ENCODE measurements at regions not wholly inside any gene's neighbourhood (a gene's known extent, or its start where the extent isn't known, plus 50 kb on each side); places are given as distances from the start of the nearest gene placed in this dataset.

DNA sequence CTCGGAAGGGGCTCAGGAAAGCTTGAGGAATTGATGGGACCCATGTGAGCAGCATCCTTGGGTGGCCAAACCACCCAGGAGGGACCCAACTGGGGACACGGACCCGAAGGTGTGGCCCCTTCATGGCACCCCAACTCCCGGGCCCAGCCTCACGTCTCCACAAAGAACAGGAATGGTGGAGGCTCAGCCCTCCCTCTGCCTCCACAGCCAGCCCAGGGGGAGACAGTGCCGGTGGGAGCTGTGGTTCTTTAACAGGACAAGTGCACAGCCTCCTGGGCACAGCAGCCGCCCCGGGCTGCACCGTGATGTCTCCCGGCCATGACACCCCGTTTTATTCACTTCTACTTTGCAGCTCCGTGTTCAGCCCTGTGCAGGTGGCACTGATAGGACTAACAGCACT, 587.2 kb downstream of the BRD1 start:
- H3K27ac Mint-ChIP-seq: no peak overlapping the region
- no peaks in the 10 kb centered on the region for H4K20me1 ChIP-seq (replicated peaks; ENCODE audit: insufficient read depth)
- H3K36me3 Mint-ChIP-seq (ENCODE audit: low read depth): no peaks in the 10 kb centered on the region; the same call in 2 of the 3 replicates
- TF ChIP-seq NANOG (IDR thresholded peaks at IDR 0.05; ENCODE audit: borderline replicate concordance): no peak
- TF ChIP-seq ZNF331 (CRISPR knock-in tag; IDR thresholded peaks at IDR 0.05; ENCODE audit: low read depth): no peak
- TF ChIP-seq EZH2phosphoT487 (IDR thresholded peaks at IDR 0.05; ENCODE audit: unreplicated experiment): no peak
- TF ChIP-seq, protein P1, sequence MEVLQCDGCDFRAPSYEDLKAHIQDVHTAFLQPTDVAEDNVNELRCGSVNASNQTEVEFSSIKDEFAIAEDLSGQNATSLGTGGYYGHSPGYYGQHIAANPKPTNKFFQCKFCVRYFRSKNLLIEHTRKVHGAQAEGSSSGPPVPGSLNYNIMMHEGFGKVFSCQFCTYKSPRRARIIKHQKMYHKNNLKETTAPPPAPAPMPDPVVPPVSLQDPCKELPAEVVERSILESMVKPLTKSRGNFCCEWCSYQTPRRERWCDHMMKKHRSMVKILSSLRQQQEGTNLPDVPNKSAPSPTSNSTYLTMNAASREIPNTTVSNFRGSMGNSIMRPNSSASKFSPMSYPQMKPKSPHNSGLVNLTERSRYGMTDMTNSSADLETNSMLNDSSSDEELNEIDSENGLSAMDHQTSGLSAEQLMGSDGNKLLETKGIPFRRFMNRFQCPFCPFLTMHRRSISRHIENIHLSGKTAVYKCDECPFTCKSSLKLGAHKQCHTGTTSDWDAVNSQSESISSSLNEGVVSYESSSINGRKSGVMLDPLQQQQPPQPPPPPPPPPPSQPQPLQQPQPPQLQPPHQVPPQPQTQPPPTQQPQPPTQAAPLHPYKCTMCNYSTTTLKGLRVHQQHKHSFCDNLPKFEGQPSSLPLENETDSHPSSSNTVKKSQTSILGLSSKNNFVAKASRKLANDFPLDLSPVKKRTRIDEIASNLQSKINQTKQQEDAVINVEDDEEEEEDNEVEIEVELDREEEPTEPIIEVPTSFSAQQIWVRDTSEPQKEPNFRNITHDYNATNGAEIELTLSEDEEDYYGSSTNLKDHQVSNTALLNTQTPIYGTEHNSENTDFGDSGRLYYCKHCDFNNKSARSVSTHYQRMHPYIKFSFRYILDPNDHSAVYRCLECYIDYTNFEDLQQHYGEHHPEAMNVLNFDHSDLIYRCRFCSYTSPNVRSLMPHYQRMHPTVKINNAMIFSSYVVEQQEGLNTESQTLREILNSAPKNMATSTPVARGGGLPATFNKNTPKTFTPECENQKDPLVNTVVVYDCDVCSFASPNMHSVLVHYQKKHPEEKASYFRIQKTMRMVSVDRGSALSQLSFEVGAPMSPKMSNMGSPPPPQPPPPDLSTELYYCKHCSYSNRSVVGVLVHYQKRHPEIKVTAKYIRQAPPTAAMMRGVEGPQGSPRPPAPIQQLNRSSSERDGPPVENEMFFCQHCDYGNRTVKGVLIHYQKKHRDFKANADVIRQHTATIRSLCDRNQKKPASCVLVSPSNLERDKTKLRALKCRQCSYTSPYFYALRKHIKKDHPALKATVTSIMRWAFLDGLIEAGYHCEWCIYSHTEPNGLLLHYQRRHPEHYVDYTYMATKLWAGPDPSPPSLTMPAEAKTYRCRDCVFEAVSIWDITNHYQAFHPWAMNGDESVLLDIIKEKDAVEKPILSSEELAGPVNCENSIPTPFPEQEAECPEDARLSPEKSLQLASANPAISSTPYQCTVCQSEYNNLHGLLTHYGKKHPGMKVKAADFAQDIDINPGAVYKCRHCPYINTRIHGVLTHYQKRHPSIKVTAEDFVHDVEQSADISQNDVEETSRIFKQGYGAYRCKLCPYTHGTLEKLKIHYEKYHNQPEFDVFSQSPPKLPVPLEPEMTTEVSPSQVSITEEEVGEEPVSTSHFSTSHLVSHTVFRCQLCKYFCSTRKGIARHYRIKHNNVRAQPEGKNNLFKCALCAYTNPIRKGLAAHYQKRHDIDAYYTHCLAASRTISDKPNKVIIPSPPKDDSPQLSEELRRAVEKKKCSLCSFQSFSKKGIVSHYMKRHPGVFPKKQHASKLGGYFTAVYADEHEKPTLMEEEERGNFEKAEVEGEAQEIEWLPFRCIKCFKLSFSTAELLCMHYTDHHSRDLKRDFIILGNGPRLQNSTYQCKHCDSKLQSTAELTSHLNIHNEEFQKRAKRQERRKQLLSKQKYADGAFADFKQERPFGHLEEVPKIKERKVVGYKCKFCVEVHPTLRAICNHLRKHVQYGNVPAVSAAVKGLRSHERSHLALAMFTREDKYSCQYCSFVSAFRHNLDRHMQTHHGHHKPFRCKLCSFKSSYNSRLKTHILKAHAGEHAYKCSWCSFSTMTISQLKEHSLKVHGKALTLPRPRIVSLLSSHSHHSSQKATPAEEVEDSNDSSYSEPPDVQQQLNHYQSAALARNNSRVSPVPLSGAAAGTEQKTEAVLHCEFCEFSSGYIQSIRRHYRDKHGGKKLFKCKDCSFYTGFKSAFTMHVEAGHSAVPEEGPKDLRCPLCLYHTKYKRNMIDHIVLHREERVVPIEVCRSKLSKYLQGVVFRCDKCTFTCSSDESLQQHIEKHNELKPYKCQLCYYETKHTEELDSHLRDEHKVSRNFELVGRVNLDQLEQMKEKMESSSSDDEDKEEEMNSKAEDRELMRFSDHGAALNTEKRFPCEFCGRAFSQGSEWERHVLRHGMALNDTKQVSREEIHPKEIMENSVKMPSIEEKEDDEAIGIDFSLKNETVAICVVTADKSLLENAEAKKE (CRISPR knock-in tag; IDR thresholded peaks at IDR 0.05): no peak
- no peak for TF ChIP-seq STAT1 (IDR thresholded peaks at IDR 0.05; ENCODE audit: unreplicated experiment)
- TF ChIP-seq, protein P2, sequence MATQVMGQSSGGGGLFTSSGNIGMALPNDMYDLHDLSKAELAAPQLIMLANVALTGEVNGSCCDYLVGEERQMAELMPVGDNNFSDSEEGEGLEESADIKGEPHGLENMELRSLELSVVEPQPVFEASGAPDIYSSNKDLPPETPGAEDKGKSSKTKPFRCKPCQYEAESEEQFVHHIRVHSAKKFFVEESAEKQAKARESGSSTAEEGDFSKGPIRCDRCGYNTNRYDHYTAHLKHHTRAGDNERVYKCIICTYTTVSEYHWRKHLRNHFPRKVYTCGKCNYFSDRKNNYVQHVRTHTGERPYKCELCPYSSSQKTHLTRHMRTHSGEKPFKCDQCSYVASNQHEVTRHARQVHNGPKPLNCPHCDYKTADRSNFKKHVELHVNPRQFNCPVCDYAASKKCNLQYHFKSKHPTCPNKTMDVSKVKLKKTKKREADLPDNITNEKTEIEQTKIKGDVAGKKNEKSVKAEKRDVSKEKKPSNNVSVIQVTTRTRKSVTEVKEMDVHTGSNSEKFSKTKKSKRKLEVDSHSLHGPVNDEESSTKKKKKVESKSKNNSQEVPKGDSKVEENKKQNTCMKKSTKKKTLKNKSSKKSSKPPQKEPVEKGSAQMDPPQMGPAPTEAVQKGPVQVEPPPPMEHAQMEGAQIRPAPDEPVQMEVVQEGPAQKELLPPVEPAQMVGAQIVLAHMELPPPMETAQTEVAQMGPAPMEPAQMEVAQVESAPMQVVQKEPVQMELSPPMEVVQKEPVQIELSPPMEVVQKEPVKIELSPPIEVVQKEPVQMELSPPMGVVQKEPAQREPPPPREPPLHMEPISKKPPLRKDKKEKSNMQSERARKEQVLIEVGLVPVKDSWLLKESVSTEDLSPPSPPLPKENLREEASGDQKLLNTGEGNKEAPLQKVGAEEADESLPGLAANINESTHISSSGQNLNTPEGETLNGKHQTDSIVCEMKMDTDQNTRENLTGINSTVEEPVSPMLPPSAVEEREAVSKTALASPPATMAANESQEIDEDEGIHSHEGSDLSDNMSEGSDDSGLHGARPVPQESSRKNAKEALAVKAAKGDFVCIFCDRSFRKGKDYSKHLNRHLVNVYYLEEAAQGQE (IDR thresholded peaks at IDR 0.05; ENCODE audit: unreplicated experiment): no peak
- TF ChIP-seq EZH2 (IDR thresholded peaks at IDR 0.05; ENCODE audit: low read depth, unreplicated experiment): no peak
- no peak overlapping the region for H3K4me3 ChIP-seq
- H3K4me3 Mint-ChIP-seq: no peak overlapping the region
- peaks cover 3% of the 10 kb centered on the region; the same call in 1 of the 3 replicates for H3K9me3 Mint-ChIP-seq
- H3K27ac ChIP-seq (ENCODE audit: low read depth): no peak overlapping the region
- DNase-seq (ENCODE audit: low spot score) (no peak), ATAC-seq (no peak)
- no peaks in the 10 kb centered on the region for H3K9me2 ChIP-seq (ENCODE audit: insufficient read depth)
- no peaks in the 10 kb centered on the region for H3K27me3 ChIP-seq (ENCODE audit: insufficient read depth)
- peaks cover 6% of the 10 kb centered on the region for H3K27me3 Mint-ChIP-seq (ENCODE audit: insufficient read depth, low read depth, poor library complexity)
- H3K4me1 Mint-ChIP-seq: peaks cover 7% of the 10 kb centered on the region
- H3K36me3 ChIP-seq (ENCODE audit: insufficient read depth): no peaks in the 10 kb centered on the region
- H2AFZ ChIP-seq: no peak overlapping the region
- no peak overlapping the region for H3K4me2 ChIP-seq
- no peaks in the 10 kb centered on the region for H3K79me2 ChIP-seq (replicated peaks; ENCODE audit: insufficient read depth)
- no peaks in the 10 kb centered on the region for H3K4me1 ChIP-seq (ENCODE audit: insufficient read depth)
- no peaks in the 10 kb centered on the region for H3F3A ChIP-seq (replicated peaks; ENCODE audit: low read depth)

Data from GM23338 (cell line).